ENCODE measurements at regions not wholly inside any gene's neighbourhood (a gene's known extent, or its start where the extent isn't known, plus 50 kb on each side); places are given as distances from the start of the nearest gene placed in this dataset.
"Not testable (repeated sequence)": the region's sequence is repeated elsewhere in the genome, so short reads cannot be mapped to it uniquely, and the experiment has no call there.

- Histone ChIP-seq H3K27me3 (ENCODE audit: control insufficient read depth, insufficient read depth) (no peaks in the 10 kb centered on the region), H3K4me3 (ENCODE audit: low read length) (no peak overlapping the region), H3K27ac (ENCODE audit: low read length) (no peak overlapping the region), H3K4me1 (ENCODE audit: control insufficient read depth, insufficient read depth, low read length) (no peaks in the 10 kb centered on the region), H3K9me3 (ENCODE audit: control insufficient read depth, low read length) (no peaks in the 10 kb centered on the region)
- no peak for ATAC-seq
- WGBS, result 73% methylated on average over 2 of the region's 2 CpGs
- DNase-seq, result no peak
- intact Hi-C loops (cut with DNase I), result no loop called here
Measured at GRCh38 chr16:75948441-75948840, 222.2 kb upstream of the CPHXL start.

- intact Hi-C loops (cut with DNase I), result no loop called here
- DNase-seq (no peak), ATAC-seq (no peak)
- Histone ChIP-seq H3K9me3 (ENCODE audit: control insufficient read depth, low read length) (no peaks in the 10 kb centered on the region), H3K27ac (ENCODE audit: low read length) (no peak overlapping the region), H3K4me1 (ENCODE audit: control insufficient read depth, insufficient read depth, low read length) (no peaks in the 10 kb centered on the region), H3K4me3 (ENCODE audit: low read length) (no peak overlapping the region), H3K27me3 (ENCODE audit: control insufficient read depth, insufficient read depth) (no peaks in the 10 kb centered on the region)
- WGBS, result 90% methylated on average over 3 of the region's 3 CpGs
Measured at GRCh38 chr16:75948886-75949285, 222.6 kb upstream of the CPHXL start.

GRCh38 chr16:75952124-75952523 is 225.8 kb upstream of the CPHXL start:
- DNase-seq (no peak), ATAC-seq (no peak)
- 75% methylated on average over 2 of the region's 2 CpGs for WGBS
- H3K27ac ChIP-seq (ENCODE audit: low read length), result no peak overlapping the region
- intact Hi-C loops (cut with DNase I), result no loop called here
- H3K4me1 ChIP-seq (ENCODE audit: control insufficient read depth, insufficient read depth, low read length), result no peaks in the 10 kb centered on the region
- H3K9me3 ChIP-seq (ENCODE audit: control insufficient read depth, low read length), result no peaks in the 10 kb centered on the region
- no peaks in the 10 kb centered on the region for H3K27me3 ChIP-seq (ENCODE audit: control insufficient read depth, insufficient read depth)
- H3K4me3 ChIP-seq (ENCODE audit: low read length), result no peak overlapping the region

- DNase-seq, result no peak
- WGBS, result 75% methylated on average over 6 of the region's 6 CpGs
- no peaks in the 10 kb centered on the region for H3K4me1 ChIP-seq (ENCODE audit: control insufficient read depth, insufficient read depth, low read length)
- no peaks in the 10 kb centered on the region for H3K9me3 ChIP-seq (ENCODE audit: control insufficient read depth, low read length)
- intact Hi-C loops (cut with DNase I), result no loop called here
- no peaks in the 10 kb centered on the region for H3K27me3 ChIP-seq (ENCODE audit: control insufficient read depth, insufficient read depth)
- no peak overlapping the region for H3K27ac ChIP-seq (ENCODE audit: low read length)
- H3K4me3 ChIP-seq (ENCODE audit: low read length), result no peak overlapping the region
- ATAC-seq, result no peak
Measured at GRCh38 chr16:75957870-75958269, 231.6 kb upstream of the CPHXL start.

GRCh38 chr16:75965504-75966374 is 239.4 kb upstream of the CPHXL start:
- intact Hi-C loops (cut with DNase I), result no loop called here
- H3K27ac ChIP-seq (ENCODE audit: low read length), result no peak overlapping the region
- no peaks in the 10 kb centered on the region for H3K27me3 ChIP-seq (ENCODE audit: control insufficient read depth, insufficient read depth)
- DNase-seq (no peak), ATAC-seq (no peak)
- H3K4me3 ChIP-seq (ENCODE audit: low read length), result no peak overlapping the region
- no peaks in the 10 kb centered on the region for H3K4me1 ChIP-seq (ENCODE audit: control insufficient read depth, insufficient read depth, low read length)
- H3K9me3 ChIP-seq (ENCODE audit: control insufficient read depth, low read length), result no peaks in the 10 kb centered on the region
- WGBS, result 61% methylated on average over 1 of the region's 1 CpG

- WGBS, result 91% methylated on average over 6 of the region's 6 CpGs
- intact Hi-C loops (cut with DNase I); ATAC-seq; H3K27ac ChIP-seq (ENCODE audit: low read length); DNase-seq; H3K27me3 ChIP-seq (ENCODE audit: control insufficient read depth, insufficient read depth); H3K4me1 ChIP-seq (ENCODE audit: control insufficient read depth, insufficient read depth, low read length); H3K4me3 ChIP-seq (ENCODE audit: low read length); H3K9me3 ChIP-seq (ENCODE audit: control insufficient read depth, low read length): not testable (repeated sequence)
Measured at GRCh38 chr16:75969120-75969519, 242.8 kb upstream of the CPHXL start.

GRCh38 chr16:75971334-75971733 is 245.0 kb upstream of the CPHXL start:
- Histone ChIP-seq H3K9me3 (ENCODE audit: control insufficient read depth, low read length) (no peaks in the 10 kb centered on the region), H3K4me3 (ENCODE audit: low read length) (no peak overlapping the region), H3K27me3 (ENCODE audit: control insufficient read depth, insufficient read depth) (no peaks in the 10 kb centered on the region), H3K4me1 (ENCODE audit: control insufficient read depth, insufficient read depth, low read length) (no peaks in the 10 kb centered on the region), H3K27ac (ENCODE audit: low read length) (no peak overlapping the region)
- DNase-seq (no peak), ATAC-seq (no peak)
- 71% methylated on average over 2 of the region's 2 CpGs for WGBS
- intact Hi-C loops (cut with DNase I), result no loop called here

GRCh38 chr16:75983296-75983695 is 257.0 kb upstream of the CPHXL start:
- no peaks in the 10 kb centered on the region for H3K9me3 ChIP-seq (ENCODE audit: control insufficient read depth, low read length)
- H3K27ac ChIP-seq (ENCODE audit: low read length), result no peak overlapping the region
- no peak overlapping the region for H3K4me3 ChIP-seq (ENCODE audit: low read length)
- H3K27me3 ChIP-seq (ENCODE audit: control insufficient read depth, insufficient read depth), result no peaks in the 10 kb centered on the region
- ATAC-seq, result no peak
- no peak for DNase-seq
- no peaks in the 10 kb centered on the region for H3K4me1 ChIP-seq (ENCODE audit: control insufficient read depth, insufficient read depth, low read length)
- intact Hi-C loops (cut with DNase I), result no loop called here

GRCh38 chr16:75983741-75984381 is 257.6 kb upstream of the CPHXL start:
- WGBS, result 61% methylated on average over 4 of the region's 4 CpGs
- Histone ChIP-seq H3K9me3 (ENCODE audit: control insufficient read depth, low read length) (no peaks in the 10 kb centered on the region), H3K27me3 (ENCODE audit: control insufficient read depth, insufficient read depth) (no peaks in the 10 kb centered on the region), H3K4me1 (ENCODE audit: control insufficient read depth, insufficient read depth, low read length) (no peaks in the 10 kb centered on the region), H3K4me3 (ENCODE audit: low read length) (no peak overlapping the region), H3K27ac (ENCODE audit: low read length) (no peak overlapping the region)
- no peak for DNase-seq
- ATAC-seq, result no peak
- intact Hi-C loops (cut with DNase I), result no loop called here

GRCh38 chr16:75987323-75987722 is 261.0 kb upstream of the CPHXL start:
- Histone ChIP-seq H3K4me3 (ENCODE audit: low read length) (no peak overlapping the region), H3K27me3 (ENCODE audit: control insufficient read depth, insufficient read depth) (no peaks in the 10 kb centered on the region), H3K27ac (ENCODE audit: low read length) (no peak overlapping the region), H3K9me3 (ENCODE audit: control insufficient read depth, low read length) (no peaks in the 10 kb centered on the region), H3K4me1 (ENCODE audit: control insufficient read depth, insufficient read depth, low read length) (no peaks in the 10 kb centered on the region)
- intact Hi-C loops (cut with DNase I), result no loop called here
- DNase-seq, result no peak
- ATAC-seq, result no peak
- WGBS, result 89% methylated on average over 2 of the region's 2 CpGs

- ATAC-seq (no peak), DNase-seq (no peak)
- Histone ChIP-seq H3K4me1 (ENCODE audit: control insufficient read depth, insufficient read depth, low read length) (no peaks in the 10 kb centered on the region), H3K27ac (ENCODE audit: low read length) (no peak overlapping the region), H3K9me3 (ENCODE audit: control insufficient read depth, low read length) (no peaks in the 10 kb centered on the region), H3K4me3 (ENCODE audit: low read length) (no peak overlapping the region), H3K27me3 (ENCODE audit: control insufficient read depth, insufficient read depth) (no peaks in the 10 kb centered on the region)
- intact Hi-C loops (cut with DNase I), result no loop called here
- WGBS, result 72% methylated on average over 3 of the region's 3 CpGs
Measured at GRCh38 chr16:75996491-75996890, 270.2 kb upstream of the CPHXL start.

Data from right cardiac atrium (tissue), 5 donors.